ENCODE measurements at regions not wholly inside any gene's neighbourhood (a gene's known extent, or its start where the extent isn't known, plus 50 kb on each side); places are given as distances from the start of the nearest gene placed in this dataset.

GRCh38 chr7:19304086-19304485, 158.9 kb upstream of the FERD3L start (continued):
- TF ChIP-seq ZNF462 (CRISPR knock-in tag; IDR thresholded peaks at IDR 0.05) (no peak), CREB1 (CRISPR knock-in tag; IDR thresholded peaks at IDR 0.05; ENCODE audit: low read depth) (no peak), CTCF (conservative IDR thresholded peaks at IDR 0.05; ENCODE audit: low read depth in 2 of 2) (no peak), ETS1 (IDR thresholded peaks at IDR 0.05) (no peak), EZH2 (IDR thresholded peaks at IDR 0.05; ENCODE audit: low read depth, unreplicated experiment) (no peak), NANOG (IDR thresholded peaks at IDR 0.05; ENCODE audit: borderline replicate concordance) (no peak), REST (IDR thresholded peaks at IDR 0.05; ENCODE audit: unreplicated experiment) (no peak)
